Upper lobe of right lung (tissue), 1 donor: ENCODE measurements at regions not wholly inside any gene's neighbourhood (a gene's known extent, or its start where the extent isn't known, plus 50 kb on each side); places are given as distances from the start of the nearest gene placed in this dataset.

Source experiments
- ATAC-seq: fragments of 200-7000 bp; cut with Tn5 transposase; one replicate; pipeline ENCODE4 v1.9.1; 2020; ENCODE audit warnings: mild to moderate bottlenecking, moderate library complexity
- DNase-seq: peaks from one replicate; pipeline ENCODE4 v3.0.0-alpha.2; 2020
- H3K27ac ChIP-seq: fragments of 200-600 bp; one replicate; pipeline ENCODE4 v1.8.0; 2022
- H3K27me3 ChIP-seq: fragments of 200-600 bp; one replicate; pipeline ENCODE4 v1.8.0; 2022; ENCODE audit warnings: mild to moderate bottlenecking
- H3K36me3 ChIP-seq: fragments of 200-600 bp; one replicate; pipeline ENCODE4 v1.8.0; 2022
- H3K4me1 ChIP-seq: fragments of 200-600 bp; one replicate; pipeline ENCODE4 v1.8.0; 2022
- H3K4me3 ChIP-seq: fragments of 200-600 bp; one replicate; pipeline ENCODE4 v1.8.0; 2022; ENCODE audit warnings: mild to moderate bottlenecking
- H3K9me3 ChIP-seq: fragments of 200-600 bp; one replicate; pipeline ENCODE4 v1.8.0; 2022
- CTCF ChIP-seq: fragments of 200-600 bp; IDR thresholded peaks from one replicate; pipeline ENCODE4 v1.8.0; 2022; ENCODE audit warnings: antibody characterized with exemption
- intact Hi-C: fragments of 100-400 bp; cut with DNase I; formaldehyde crosslinking; loops from one replicate; pipeline ENCODE4 v1.11.0; 2022
- donor health status: DM: no; HTN: yes; CAD: no; lungs with severe emphysema.

- Histone ChIP-seq H3K27me3 (no peaks in the 10 kb centered on the region), H3K4me3 (no peak overlapping the region), H3K27ac (no peak overlapping the region), H3K36me3 (no peaks in the 10 kb centered on the region), H3K9me3 (no peaks in the 10 kb centered on the region), H3K4me1 (no peaks in the 10 kb centered on the region)
- intact Hi-C loops = no loop called here
- DNase-seq = no peak
- ATAC-seq = no peak
- TF ChIP-seq CTCF = no peak
Observed at GRCh38 chr2:238658820-238659219, 189.1 kb upstream of the TWIST2 start.

- no peak for DNase-seq
- Histone ChIP-seq H3K4me1 (no peaks in the 10 kb centered on the region), H3K4me3 (no peak overlapping the region), H3K27me3 (no peaks in the 10 kb centered on the region), H3K9me3 (no peaks in the 10 kb centered on the region), H3K36me3 (no peaks in the 10 kb centered on the region), H3K27ac (no peak overlapping the region)
- TF ChIP-seq CTCF = no peak
- ATAC-seq = no peak
- intact Hi-C loops = no loop called here
Observed at GRCh38 chr2:238659231-238659630, 188.7 kb upstream of the TWIST2 start.

GRCh38 chr2:238663586-238663985 is 184.3 kb upstream of the TWIST2 start:
- Histone ChIP-seq H3K27me3 (no peaks in the 10 kb centered on the region), H3K4me3 (no peak overlapping the region), H3K27ac (no peak overlapping the region), H3K36me3 (no peaks in the 10 kb centered on the region), H3K9me3 (no peaks in the 10 kb centered on the region), H3K4me1 (no peaks in the 10 kb centered on the region)
- intact Hi-C loops = no loop called here
- ATAC-seq = no peak
- no peak for DNase-seq
- TF ChIP-seq CTCF = no peak

GRCh38 chr2:238665919-238666318 is 182.0 kb upstream of the TWIST2 start:
- no peaks in the 10 kb centered on the region for H3K36me3 ChIP-seq
- ATAC-seq = no peak
- no peak overlapping the region for H3K27ac ChIP-seq
- H3K9me3 ChIP-seq = no peaks in the 10 kb centered on the region
- TF ChIP-seq CTCF = no peak
- no peak for DNase-seq
- H3K4me1 ChIP-seq = no peaks in the 10 kb centered on the region
- intact Hi-C loops = no loop called here
- no peak overlapping the region for H3K4me3 ChIP-seq
- no peaks in the 10 kb centered on the region for H3K27me3 ChIP-seq

GRCh38 chr2:238666543-238666942 is 181.3 kb upstream of the TWIST2 start:
- no peak for TF ChIP-seq CTCF
- intact Hi-C loops = no loop called here
- ATAC-seq (no peak), DNase-seq (no peak)
- Histone ChIP-seq H3K27me3 (no peaks in the 10 kb centered on the region), H3K36me3 (no peaks in the 10 kb centered on the region), H3K4me1 (no peaks in the 10 kb centered on the region), H3K9me3 (no peaks in the 10 kb centered on the region), H3K27ac (no peak overlapping the region), H3K4me3 (no peak overlapping the region)

- no peaks in the 10 kb centered on the region for H3K4me1 ChIP-seq
- no peaks in the 10 kb centered on the region for H3K9me3 ChIP-seq
- ATAC-seq (no peak), DNase-seq (no peak)
- intact Hi-C loops = no loop called here
- no peaks in the 10 kb centered on the region for H3K27me3 ChIP-seq
- no peaks in the 10 kb centered on the region for H3K36me3 ChIP-seq
- TF ChIP-seq CTCF = no peak
- no peak overlapping the region for H3K27ac ChIP-seq
- H3K4me3 ChIP-seq = no peak overlapping the region
Observed at GRCh38 chr2:238667008-238667407, 180.9 kb upstream of the TWIST2 start.
